ENCODE measurements at regions not wholly inside any gene's neighbourhood (a gene's known extent, or its start where the extent isn't known, plus 50 kb on each side); places are given as distances from the start of the nearest gene placed in this dataset.
"Not testable (repeated sequence)": the region's sequence is repeated elsewhere in the genome, so short reads cannot be mapped to it uniquely, and the experiment has no call there.

- no peak for TF ChIP-seq ZFX (IDR thresholded peaks at IDR 0.05; ENCODE audit: borderline replicate concordance)
- no peak for TF ChIP-seq CTCF (IDR thresholded peaks at IDR 0.05)
- no peak overlapping the region for H3K27ac ChIP-seq
Measured at GRCh38 chr4:98828801-98829200, 100.1 kb downstream of the EIF4E start.

GRCh38 chr4:98827661-98828060, 101.3 kb downstream of the EIF4E start:
- H3K27ac ChIP-seq: no peak overlapping the region
- TF ChIP-seq ZFX (IDR thresholded peaks at IDR 0.05; ENCODE audit: borderline replicate concordance) (no peak), CTCF (IDR thresholded peaks at IDR 0.05) (no peak)

GRCh38 chr4:98822144-98822543, 106.8 kb downstream of the EIF4E start:
- TF ChIP-seq ZFX (IDR thresholded peaks at IDR 0.05; ENCODE audit: borderline replicate concordance): no peak
- no peak overlapping the region for H3K27ac ChIP-seq

GRCh38 chr4:98818116-98818515, 110.8 kb downstream of the EIF4E start:
- not testable (repeated sequence) for H3K27ac ChIP-seq

GRCh38 chr4:98816816-98817215, 112.1 kb downstream of the EIF4E start:
- H3K27ac ChIP-seq: no peak overlapping the region
- no peak for TF ChIP-seq CTCF (IDR thresholded peaks at IDR 0.05)
- TF ChIP-seq ZFX (IDR thresholded peaks at IDR 0.05; ENCODE audit: borderline replicate concordance): no peak

GRCh38 chr4:98816386-98816785, 112.5 kb downstream of the EIF4E start:
- H3K27ac ChIP-seq: no peak overlapping the region
- TF ChIP-seq ZFX (IDR thresholded peaks at IDR 0.05; ENCODE audit: borderline replicate concordance) (no peak), CTCF (IDR thresholded peaks at IDR 0.05) (no peak)

- H3K27ac ChIP-seq: no peak overlapping the region
- no peak for TF ChIP-seq ZFX (IDR thresholded peaks at IDR 0.05; ENCODE audit: borderline replicate concordance)
- TF ChIP-seq CTCF (IDR thresholded peaks at IDR 0.05): no peak
Measured at GRCh38 chr4:98804403-98804802, 124.5 kb downstream of the EIF4E start.

- no peak overlapping the region for H3K27ac ChIP-seq
- TF ChIP-seq CTCF (IDR thresholded peaks at IDR 0.05) (no peak), ZFX (IDR thresholded peaks at IDR 0.05; ENCODE audit: borderline replicate concordance) (no peak)
Measured at GRCh38 chr4:98803251-98803650, 125.7 kb downstream of the EIF4E start.
